NCI-H446 treated with DMSO at 0.1 percent for 48 hours (cell line): ENCODE measurements at regions not wholly inside any gene's neighbourhood (a gene's known extent, or its start where the extent isn't known, plus 50 kb on each side); places are given as distances from the start of the nearest gene placed in this dataset.

Source experiments
- DNase-seq: peaks from one replicate; lab custom pipeline; 2025; lab: John Stamatoyannopoulos, UW

DNA sequence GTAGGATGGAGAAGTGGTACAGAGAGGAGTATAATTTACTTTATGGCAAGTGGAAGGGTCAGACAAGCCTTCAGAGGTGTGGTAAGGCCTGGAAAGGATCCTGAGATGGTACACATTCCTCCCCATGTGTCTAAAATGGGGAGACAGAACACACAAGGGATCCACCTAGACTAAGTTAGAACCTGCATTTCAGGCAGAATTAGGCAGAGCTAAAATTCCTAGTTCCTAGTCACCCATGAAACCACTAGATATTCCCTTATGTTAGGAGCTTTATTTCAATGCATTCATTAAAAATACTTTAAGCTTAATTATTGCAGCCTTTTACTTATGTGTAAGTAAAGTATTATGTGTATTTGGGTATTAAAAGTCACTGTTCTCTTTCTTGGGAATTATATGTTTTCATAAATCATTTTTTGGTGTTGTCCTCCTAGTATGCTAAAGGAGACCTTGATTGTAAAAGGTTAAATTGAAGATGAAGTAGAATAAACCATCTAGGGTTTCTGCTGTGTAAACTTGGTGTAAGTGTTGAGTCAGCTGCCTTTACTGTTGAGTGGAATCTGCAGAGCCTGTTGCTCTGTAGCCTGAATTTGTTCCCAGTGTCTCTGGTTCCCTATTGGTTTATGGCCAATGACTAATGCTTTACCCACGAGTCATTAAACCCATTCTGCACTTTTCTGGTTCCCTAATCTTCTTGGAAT, 423.2 kb downstream of the ATP23 start:
- peak; percentile 72 for DNase-seq

- peak; percentile 47 for DNase-seq
Measured at GRCh38 chr12:58365087-58365390, 423.7 kb downstream of the ATP23 start.

GRCh38 chr12:58367041-58367440, 425.7 kb downstream of the ATP23 start:
- DNase-seq: no peak

- no peak for DNase-seq
Measured at GRCh38 chr12:58368001-58368400, 426.6 kb downstream of the ATP23 start.

GRCh38 chr12:58369576-58369975, 428.2 kb downstream of the ATP23 start:
- DNase-seq: no peak

- DNase-seq: no peak
Measured at GRCh38 chr12:58372298-58372697, 430.9 kb downstream of the ATP23 start.

GRCh38 chr12:58378028-58378427, 436.7 kb downstream of the ATP23 start:
- DNase-seq: no peak

GRCh38 chr12:58381546-58381945, 440.2 kb downstream of the ATP23 start:
- DNase-seq: no peak

GRCh38 chr12:58384196-58384595, 442.8 kb downstream of the ATP23 start:
- no peak for DNase-seq

DNA sequence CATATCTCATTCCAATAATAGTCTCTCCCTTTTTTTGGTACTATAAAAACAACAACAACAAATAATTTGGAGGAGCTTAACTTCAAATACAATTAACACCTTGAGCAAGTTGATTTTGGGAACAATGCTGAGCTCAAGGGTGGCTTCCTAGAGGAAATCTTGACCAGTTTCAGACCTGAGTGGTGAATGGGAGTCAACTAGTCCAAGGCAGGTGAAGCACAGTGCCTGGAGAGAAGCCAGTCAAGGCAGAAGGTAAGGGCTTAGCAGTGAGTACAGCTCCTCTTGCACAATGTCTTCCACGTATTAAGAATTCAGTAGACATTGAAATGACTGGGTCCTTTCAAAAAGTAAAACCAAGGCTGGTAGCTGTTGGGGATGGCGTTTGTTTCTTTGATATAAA, 444.8 kb downstream of the ATP23 start:
- no peak for DNase-seq

- DNase-seq: no peak
Measured at GRCh38 chr12:58387199-58387598, 445.8 kb downstream of the ATP23 start.

GRCh38 chr12:58388261-58388660, 446.9 kb downstream of the ATP23 start:
- no peak for DNase-seq

- DNase-seq: no peak
Measured at GRCh38 chr12:58393152-58393551, 451.8 kb downstream of the ATP23 start.

GRCh38 chr12:58395056-58395455, 453.7 kb downstream of the ATP23 start:
- DNase-seq: no peak

DNA sequence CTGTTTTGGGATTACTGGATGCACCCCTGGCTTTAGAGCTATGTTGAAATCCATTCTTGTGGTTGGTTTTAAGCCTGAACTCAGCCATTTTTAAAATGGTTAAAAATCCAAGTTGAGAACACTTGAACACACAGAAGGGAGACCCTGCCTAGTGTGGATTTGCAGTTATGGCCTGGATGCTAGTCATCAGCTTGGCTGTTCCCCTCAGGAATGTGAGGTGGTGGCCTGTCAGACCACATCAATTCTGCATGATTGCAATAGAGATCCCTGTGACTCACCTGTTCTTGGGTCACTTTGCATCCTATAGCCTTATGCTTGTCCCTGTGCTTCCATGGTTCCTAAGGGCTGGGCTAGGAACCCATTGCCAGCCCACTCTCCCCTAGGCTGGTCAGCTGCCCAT, 454.1 kb downstream of the ATP23 start:
- no peak for DNase-seq

DNA sequence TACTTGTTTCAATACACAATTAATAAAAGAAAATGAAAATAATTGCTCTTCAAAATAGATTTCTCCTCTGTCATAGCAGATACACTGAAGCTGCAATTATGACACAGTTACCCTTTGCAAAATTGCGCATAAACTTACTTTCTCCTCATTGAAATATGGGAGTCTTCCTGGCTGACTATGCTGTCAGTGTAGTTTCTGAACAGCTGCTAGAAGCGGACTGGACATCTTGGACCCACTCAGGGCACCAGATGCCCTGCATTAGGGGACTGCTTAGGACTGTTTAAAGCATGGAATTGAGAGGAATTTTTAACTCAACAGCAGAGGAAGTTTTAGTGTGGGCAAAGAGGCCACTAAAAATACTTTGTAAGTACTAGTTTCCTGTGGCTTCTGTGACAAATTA, 454.9 kb downstream of the ATP23 start:
- no peak for DNase-seq

DNA sequence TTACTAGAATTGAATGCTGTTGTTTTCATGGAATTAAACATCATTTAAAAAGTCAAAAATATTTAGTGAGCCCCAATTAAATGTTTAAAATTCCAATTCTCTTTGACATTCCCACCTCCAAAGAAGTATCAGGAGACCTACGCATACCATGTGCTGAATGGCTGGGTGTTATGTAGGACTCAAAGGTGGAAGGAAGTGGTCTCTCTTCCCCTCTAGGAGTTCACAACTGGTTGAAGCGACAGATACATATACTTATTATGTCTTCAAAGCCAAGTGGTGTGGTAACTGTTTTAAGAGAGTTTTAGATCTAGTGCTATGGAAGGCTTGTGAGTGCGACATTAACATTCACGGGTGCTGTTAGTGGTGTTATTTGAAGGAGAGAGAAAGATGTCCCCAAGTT, 464.0 kb downstream of the ATP23 start:
- DNase-seq: no peak

GRCh38 chr12:58408516-58408915, 467.1 kb downstream of the ATP23 start:
- no peak for DNase-seq

GRCh38 chr12:58412461-58413060, 471.2 kb downstream of the ATP23 start:
- no peak for DNase-seq

GRCh38 chr12:58413794-58414193, 472.4 kb downstream of the ATP23 start:
- DNase-seq: no peak

- DNase-seq: no peak
Measured at GRCh38 chr12:58414398-58414871, 473.1 kb downstream of the ATP23 start.

DNA sequence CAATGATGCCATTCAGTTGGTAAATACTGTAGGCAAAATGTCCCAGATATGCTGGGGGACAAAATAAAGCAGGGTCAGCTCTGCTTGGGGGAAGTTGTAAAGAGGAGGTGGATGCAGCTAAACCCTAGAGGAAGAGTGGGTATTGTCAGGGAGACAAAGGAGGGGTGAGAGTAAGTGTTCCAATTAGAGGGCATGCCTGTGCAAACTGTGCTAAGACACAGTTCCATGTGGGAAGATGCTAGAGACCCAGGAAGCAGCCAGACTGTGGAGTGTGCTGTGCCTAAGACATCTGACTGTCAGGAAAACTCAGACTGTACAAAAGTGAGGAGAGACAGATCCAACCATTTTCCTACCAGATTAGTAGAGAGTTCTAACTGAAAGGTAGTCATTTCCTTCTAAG, 474.3 kb downstream of the ATP23 start:
- DNase-seq: no peak

DNA sequence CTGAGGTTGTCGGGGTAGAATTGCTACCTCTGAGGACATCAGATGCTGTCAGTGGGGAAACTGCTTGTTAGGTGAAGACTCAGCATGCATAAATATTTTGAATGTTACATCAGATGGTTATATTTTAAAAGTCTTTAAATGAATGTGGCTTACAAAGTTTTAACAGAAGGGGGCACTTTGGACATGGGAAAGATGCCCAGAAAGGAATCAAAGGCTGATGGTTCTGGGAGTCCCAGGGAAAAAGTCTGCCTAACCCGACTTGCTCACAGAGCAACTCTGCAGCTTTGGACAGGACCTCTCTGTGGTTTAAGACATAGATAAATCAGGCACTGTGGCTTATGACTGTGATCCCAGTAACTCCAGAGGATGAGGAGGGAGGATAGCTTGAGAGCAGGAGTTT, 474.9 kb downstream of the ATP23 start:
- no peak for DNase-seq

GRCh38 chr12:58419196-58419760, 477.9 kb downstream of the ATP23 start:
- no peak for DNase-seq
